ACHN (cell line): ENCODE measurements at regions not wholly inside any gene's neighbourhood (a gene's known extent, or its start where the extent isn't known, plus 50 kb on each side); places are given as distances from the start of the nearest gene placed in this dataset.
A peak's percentile ranks its signal among the peaks of the same experiment; 100 is the strongest.

Experiments used
- DNase-seq: peaks from one replicate; pipeline ENCODE4 v3.0.0-alpha.2; 2015
- in situ Hi-C: cut with HindIII; loops from 2 replicates; pipeline ENCODE4 v1.10.0; 2017; ENCODE audit warnings: low sequenced_read_pairs, low pct_ligation_motif_present, low pct_unique_long_range_greater_than_20kb

- no peak for DNase-seq
- in situ Hi-C loops: no loop called here
Measured at GRCh38 chr3:57009802-57010201, 50.7 kb upstream of the SPATA12 start.

- in situ Hi-C loops: no loop called here
- no peak for DNase-seq
Measured at GRCh38 chr3:57009367-57009766, 51.1 kb upstream of the SPATA12 start.

GRCh38 chr3:57007521-57008460 is 52.7 kb upstream of the SPATA12 start:
- in situ Hi-C loops: no loop called here
- peak; percentile 75 for DNase-seq

- in situ Hi-C loops: no loop called here
- DNase-seq: peak; percentile 33
Measured at GRCh38 chr3:57006949-57007419, 53.5 kb upstream of the SPATA12 start.

GRCh38 chr3:57006179-57006657 is 54.2 kb upstream of the SPATA12 start:
- no peak for DNase-seq

GRCh38 chr3:57004229-57004628 is 56.2 kb upstream of the SPATA12 start:
- no peak for DNase-seq
- in situ Hi-C loops: no loop called here

More at GRCh38 chr3:57006179-57006657, 54.2 kb upstream of the SPATA12 start:
- in situ Hi-C loops: no loop called here

GRCh38 chr3:57003676-57004075 is 56.8 kb upstream of the SPATA12 start:
- in situ Hi-C loops: no loop called here
- no peak for DNase-seq

- in situ Hi-C loops: no loop called here
- DNase-seq: no peak
Measured at GRCh38 chr3:57001356-57001755, 59.1 kb upstream of the SPATA12 start.

- DNase-seq: no peak
- in situ Hi-C loops: no loop called here
Measured at GRCh38 chr3:57000012-57000411, 60.5 kb upstream of the SPATA12 start.

GRCh38 chr3:56999547-56999946 is 60.9 kb upstream of the SPATA12 start:
- DNase-seq: no peak
- in situ Hi-C loops: no loop called here

- in situ Hi-C loops: no loop called here
- no peak for DNase-seq
Measured at GRCh38 chr3:56998076-56998529, 62.4 kb upstream of the SPATA12 start.

- in situ Hi-C loops: no loop called here
- DNase-seq: no peak
Measured at GRCh38 chr3:56997675-56998074, 62.8 kb upstream of the SPATA12 start.

- in situ Hi-C loops: no loop called here
- DNase-seq: no peak
Measured at GRCh38 chr3:56997041-56997440, 63.4 kb upstream of the SPATA12 start.

GRCh38 chr3:56994391-56994790 is 66.1 kb upstream of the SPATA12 start:
- in situ Hi-C loops: no loop called here
- DNase-seq: no peak

- DNase-seq: no peak
- in situ Hi-C loops: no loop called here
Measured at GRCh38 chr3:56990641-56991015, 69.8 kb upstream of the SPATA12 start.

- in situ Hi-C loops: no loop called here
- DNase-seq: no peak
Measured at GRCh38 chr3:56989977-56990640, 70.4 kb upstream of the SPATA12 start.

GRCh38 chr3:56989169-56989976 is 71.1 kb upstream of the SPATA12 start:
- no peak for DNase-seq
- in situ Hi-C loops: no loop called here

- peak; percentile 68 for DNase-seq
- in situ Hi-C loops: no loop called here
Measured at GRCh38 chr3:56988458-56989168, 71.9 kb upstream of the SPATA12 start.
